ENCODE measurements at regions not wholly inside any gene's neighbourhood (a gene's known extent, or its start where the extent isn't known, plus 50 kb on each side); places are given as distances from the start of the nearest gene placed in this dataset.

DNA sequence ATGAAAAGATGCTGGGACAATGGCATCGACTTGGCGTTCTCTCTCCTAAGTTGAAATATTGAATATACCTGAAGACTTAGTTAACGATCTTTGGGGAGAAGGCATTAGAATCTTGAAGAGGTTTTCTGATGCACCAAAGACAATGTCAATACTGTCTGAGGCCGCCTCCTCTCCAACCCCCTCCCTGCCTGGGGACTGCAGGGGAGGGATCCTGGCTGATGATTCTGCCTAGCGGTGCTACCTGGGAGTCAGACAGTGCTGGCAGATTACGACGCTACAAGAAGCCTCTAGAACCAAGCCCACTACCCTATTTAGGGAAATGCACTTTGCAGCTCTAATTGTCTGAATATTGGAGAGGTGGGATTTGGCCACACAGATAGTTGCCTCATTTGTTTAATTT is 145.6 kb upstream of the HABP2 start:
- TF ChIP-seq, protein P1, sequence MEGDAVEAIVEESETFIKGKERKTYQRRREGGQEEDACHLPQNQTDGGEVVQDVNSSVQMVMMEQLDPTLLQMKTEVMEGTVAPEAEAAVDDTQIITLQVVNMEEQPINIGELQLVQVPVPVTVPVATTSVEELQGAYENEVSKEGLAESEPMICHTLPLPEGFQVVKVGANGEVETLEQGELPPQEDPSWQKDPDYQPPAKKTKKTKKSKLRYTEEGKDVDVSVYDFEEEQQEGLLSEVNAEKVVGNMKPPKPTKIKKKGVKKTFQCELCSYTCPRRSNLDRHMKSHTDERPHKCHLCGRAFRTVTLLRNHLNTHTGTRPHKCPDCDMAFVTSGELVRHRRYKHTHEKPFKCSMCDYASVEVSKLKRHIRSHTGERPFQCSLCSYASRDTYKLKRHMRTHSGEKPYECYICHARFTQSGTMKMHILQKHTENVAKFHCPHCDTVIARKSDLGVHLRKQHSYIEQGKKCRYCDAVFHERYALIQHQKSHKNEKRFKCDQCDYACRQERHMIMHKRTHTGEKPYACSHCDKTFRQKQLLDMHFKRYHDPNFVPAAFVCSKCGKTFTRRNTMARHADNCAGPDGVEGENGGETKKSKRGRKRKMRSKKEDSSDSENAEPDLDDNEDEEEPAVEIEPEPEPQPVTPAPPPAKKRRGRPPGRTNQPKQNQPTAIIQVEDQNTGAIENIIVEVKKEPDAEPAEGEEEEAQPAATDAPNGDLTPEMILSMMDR (conservative IDR thresholded peaks at IDR 0.05; ENCODE audit: low read depth in 2 of 2), result no peak
- no peak for TF ChIP-seq POLR2AphosphoS5 (IDR thresholded peaks at IDR 0.05; ENCODE audit: low read depth)
- TF ChIP-seq, protein P2, sequence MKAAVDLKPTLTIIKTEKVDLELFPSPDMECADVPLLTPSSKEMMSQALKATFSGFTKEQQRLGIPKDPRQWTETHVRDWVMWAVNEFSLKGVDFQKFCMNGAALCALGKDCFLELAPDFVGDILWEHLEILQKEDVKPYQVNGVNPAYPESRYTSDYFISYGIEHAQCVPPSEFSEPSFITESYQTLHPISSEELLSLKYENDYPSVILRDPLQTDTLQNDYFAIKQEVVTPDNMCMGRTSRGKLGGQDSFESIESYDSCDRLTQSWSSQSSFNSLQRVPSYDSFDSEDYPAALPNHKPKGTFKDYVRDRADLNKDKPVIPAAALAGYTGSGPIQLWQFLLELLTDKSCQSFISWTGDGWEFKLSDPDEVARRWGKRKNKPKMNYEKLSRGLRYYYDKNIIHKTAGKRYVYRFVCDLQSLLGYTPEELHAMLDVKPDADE (IDR thresholded peaks at IDR 0.05), result no peak
- TF ChIP-seq, protein P3, sequence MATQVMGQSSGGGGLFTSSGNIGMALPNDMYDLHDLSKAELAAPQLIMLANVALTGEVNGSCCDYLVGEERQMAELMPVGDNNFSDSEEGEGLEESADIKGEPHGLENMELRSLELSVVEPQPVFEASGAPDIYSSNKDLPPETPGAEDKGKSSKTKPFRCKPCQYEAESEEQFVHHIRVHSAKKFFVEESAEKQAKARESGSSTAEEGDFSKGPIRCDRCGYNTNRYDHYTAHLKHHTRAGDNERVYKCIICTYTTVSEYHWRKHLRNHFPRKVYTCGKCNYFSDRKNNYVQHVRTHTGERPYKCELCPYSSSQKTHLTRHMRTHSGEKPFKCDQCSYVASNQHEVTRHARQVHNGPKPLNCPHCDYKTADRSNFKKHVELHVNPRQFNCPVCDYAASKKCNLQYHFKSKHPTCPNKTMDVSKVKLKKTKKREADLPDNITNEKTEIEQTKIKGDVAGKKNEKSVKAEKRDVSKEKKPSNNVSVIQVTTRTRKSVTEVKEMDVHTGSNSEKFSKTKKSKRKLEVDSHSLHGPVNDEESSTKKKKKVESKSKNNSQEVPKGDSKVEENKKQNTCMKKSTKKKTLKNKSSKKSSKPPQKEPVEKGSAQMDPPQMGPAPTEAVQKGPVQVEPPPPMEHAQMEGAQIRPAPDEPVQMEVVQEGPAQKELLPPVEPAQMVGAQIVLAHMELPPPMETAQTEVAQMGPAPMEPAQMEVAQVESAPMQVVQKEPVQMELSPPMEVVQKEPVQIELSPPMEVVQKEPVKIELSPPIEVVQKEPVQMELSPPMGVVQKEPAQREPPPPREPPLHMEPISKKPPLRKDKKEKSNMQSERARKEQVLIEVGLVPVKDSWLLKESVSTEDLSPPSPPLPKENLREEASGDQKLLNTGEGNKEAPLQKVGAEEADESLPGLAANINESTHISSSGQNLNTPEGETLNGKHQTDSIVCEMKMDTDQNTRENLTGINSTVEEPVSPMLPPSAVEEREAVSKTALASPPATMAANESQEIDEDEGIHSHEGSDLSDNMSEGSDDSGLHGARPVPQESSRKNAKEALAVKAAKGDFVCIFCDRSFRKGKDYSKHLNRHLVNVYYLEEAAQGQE (IDR thresholded peaks at IDR 0.05; ENCODE audit: unreplicated experiment), result no peak
- TF ChIP-seq EZH2phosphoT487 (IDR thresholded peaks at IDR 0.05; ENCODE audit: unreplicated experiment), result no peak
- no peak for TF ChIP-seq ZNF114 (CRISPR knock-in tag; IDR thresholded peaks at IDR 0.05)
- no peak for TF ChIP-seq EZH2 (IDR thresholded peaks at IDR 0.05; ENCODE audit: low read depth, unreplicated experiment)
- no peak for TF ChIP-seq NANOG (IDR thresholded peaks at IDR 0.05; ENCODE audit: borderline replicate concordance)
- no peak for TF ChIP-seq STAT1 (IDR thresholded peaks at IDR 0.05; ENCODE audit: unreplicated experiment)
- no peak for TF ChIP-seq JUNB (IDR thresholded peaks at IDR 0.05; ENCODE audit: unreplicated experiment)
- TF ChIP-seq CREB1 (CRISPR knock-in tag; IDR thresholded peaks at IDR 0.05; ENCODE audit: low read depth), result no peak
